WTC11 (cell line): ENCODE measurements at regions not wholly inside any gene's neighbourhood (a gene's known extent, or its start where the extent isn't known, plus 50 kb on each side); places are given as distances from the start of the nearest gene placed in this dataset.

ENCODE experiments used
- ATAC-seq: fragments of 200-7000 bp; cut with Tn5 transposase; 2 replicates; pipeline ENCODE4 v1.10.0; 2021; ENCODE audit warnings: mild to moderate bottlenecking, moderate library complexity
- CTCF ChIA-PET: fragments of 300-600 bp; sonication (Branson Sonifier 250); formaldehyde crosslinking; loops from one replicate; lab custom pipeline; 2021; ENCODE audit warnings: antibody characterized with exemption; lab: Charles Lee
- POLR2A ChIA-PET: fragments of 350-600 bp; sonication (Branson Sonifier 250); formaldehyde crosslinking; loops from one replicate; lab custom pipeline; 2021; ENCODE audit warnings: antibody characterized with exemption; lab: Charles Lee
- DNase-seq: peaks from one replicate; pipeline ENCODE4 v3.0.0; 2021; ENCODE audit warnings: low spot score
- H3K27ac Mint-ChIP-seq: 2 replicates; pipeline ENCODE4 v1.8.0; 2021; ENCODE audit warnings: mixed read lengths
- H3K27me3 Mint-ChIP-seq: 2 replicates; pipeline ENCODE4 v1.8.0; 2021; ENCODE audit warnings: low read depth, mild to moderate bottlenecking, moderate library complexity, mixed read lengths
- H3K36me3 Mint-ChIP-seq: 2 replicates; pipeline ENCODE4 v1.8.0; 2021; ENCODE audit warnings: mixed read lengths
- H3K4me1 Mint-ChIP-seq: 2 replicates; pipeline ENCODE4 v1.8.0; 2022; ENCODE audit warnings: mixed read lengths
- H3K4me3 Mint-ChIP-seq: 2 replicates; pipeline ENCODE4 v1.8.0; 2021; ENCODE audit warnings: mild to moderate bottlenecking, moderate library complexity, mixed read lengths
- H3K9me3 Mint-ChIP-seq: 2 replicates; pipeline ENCODE4 v1.8.0; 2021; ENCODE audit warnings: mixed read lengths
- ARID4B ChIP-seq: sonication (generic); formaldehyde crosslinking; IDR thresholded peaks from 2 replicates; pipeline ENCODE4 v1.8.0; 2023; ENCODE audit warnings: missing genetic modification reagents, mild to moderate bottlenecking, borderline replicate concordance
- ATF1 ChIP-seq: sonication (generic); formaldehyde crosslinking; IDR thresholded peaks from 2 replicates; pipeline ENCODE4 v1.8.1; 2023; ENCODE audit warnings: mild to moderate bottlenecking, moderate library complexity, missing genetic modification reagents
- ATF2 ChIP-seq: sonication (generic); formaldehyde crosslinking; IDR thresholded peaks from 2 replicates; pipeline ENCODE4 v1.8.1; 2022; ENCODE audit warnings: low read depth, missing genetic modification reagents, borderline replicate concordance
- E2F1 ChIP-seq: sonication (generic); formaldehyde crosslinking; IDR thresholded peaks from 2 replicates; pipeline ENCODE4 v1.8.0; 2022; ENCODE audit warnings: mild to moderate bottlenecking, missing genetic modification reagents
- FOXJ3 ChIP-seq: sonication (generic); formaldehyde crosslinking; IDR thresholded peaks from 2 replicates; pipeline ENCODE4 v1.9.0; 2021; ENCODE audit warnings: missing genetic modification reagents, mild to moderate bottlenecking, borderline replicate concordance
- IRF2 ChIP-seq: sonication (generic); formaldehyde crosslinking; IDR thresholded peaks from 2 replicates; pipeline ENCODE4 v1.8.0; 2022; ENCODE audit warnings: low read depth, missing genetic modification reagents, borderline replicate concordance
- JUN ChIP-seq: sonication (generic); formaldehyde crosslinking; IDR thresholded peaks from 2 replicates; pipeline ENCODE4 v1.8.0; 2023; ENCODE audit warnings: mild to moderate bottlenecking, missing genetic modification reagents
- MYBL2 ChIP-seq: sonication (generic); formaldehyde crosslinking; IDR thresholded peaks from 2 replicates; pipeline ENCODE4 v1.8.1; 2023; ENCODE audit warnings: mild to moderate bottlenecking, moderate library complexity, missing genetic modification reagents
- SOX15 ChIP-seq: fragments of 250-450 bp; sonication (Bioruptor Pico); IDR thresholded peaks from 2 replicates; pipeline ENCODE4 v1.9.0; 2021; ENCODE audit warnings: mild to moderate bottlenecking
- SP1 ChIP-seq: sonication (generic); formaldehyde crosslinking; conservative IDR thresholded peaks from 2 replicates; pipeline ENCODE4 v1.8.1; 2022; ENCODE audit warnings: missing genetic modification reagents
- ZNF317 ChIP-seq: sonication (generic); formaldehyde crosslinking; IDR thresholded peaks from 2 replicates; pipeline ENCODE4 v1.8.1; 2023; ENCODE audit warnings: low read depth, mild to moderate bottlenecking, moderate library complexity, missing genetic modification reagents, borderline replicate concordance
- ZNF425 ChIP-seq: fragments of 250-450 bp; sonication (Bioruptor Pico); conservative IDR thresholded peaks from 2 replicates; pipeline ENCODE4 v1.9.0; 2021; ENCODE audit warnings: mild to moderate bottlenecking
- TF ChIP-seq, protein P1 (sequence below): sonication (generic); formaldehyde crosslinking; conservative IDR thresholded peaks from 2 replicates; pipeline ENCODE4 v1.8.1; 2022; ENCODE audit warnings: mild to moderate bottlenecking, missing genetic modification reagents
- TF ChIP-seq, protein P2 (sequence below): sonication (generic); formaldehyde crosslinking; conservative IDR thresholded peaks from 2 replicates; pipeline ENCODE4 v1.8.1; 2023; ENCODE audit warnings: mild to moderate bottlenecking, low read depth, missing genetic modification reagents, moderate library complexity
- TF ChIP-seq, protein P3 (sequence below): fragments of 250-450 bp; sonication (Bioruptor Pico); IDR thresholded peaks from 2 replicates; pipeline ENCODE4 v1.8.0; 2021; ENCODE audit warnings: mild to moderate bottlenecking
- TF ChIP-seq, protein P4 (sequence below): sonication (generic); formaldehyde crosslinking; IDR thresholded peaks from 2 replicates; pipeline ENCODE4 v1.8.1; 2023; ENCODE audit warnings: mild to moderate bottlenecking, missing genetic modification reagents, moderate library complexity

DNA sequence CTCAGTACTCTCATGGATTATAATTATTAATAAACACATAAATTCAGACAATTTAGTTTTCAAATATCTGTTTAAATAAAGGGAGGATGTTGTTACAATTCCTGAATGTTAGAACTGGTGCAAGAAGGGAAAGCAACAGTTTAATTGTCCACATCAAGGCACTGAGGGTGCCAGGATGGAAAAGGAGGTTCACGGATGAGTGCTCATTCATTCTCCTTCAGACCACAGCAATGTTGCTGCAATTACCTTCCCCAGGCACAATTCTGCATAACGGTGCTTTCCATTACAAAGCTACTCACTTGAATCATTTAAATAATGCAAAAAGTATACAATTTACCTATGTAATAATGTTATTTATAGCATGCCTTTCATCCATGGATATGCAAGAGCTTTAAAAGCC lies 52.3 kb upstream of the COG2 start (continued):
- TF ChIP-seq, protein P1, sequence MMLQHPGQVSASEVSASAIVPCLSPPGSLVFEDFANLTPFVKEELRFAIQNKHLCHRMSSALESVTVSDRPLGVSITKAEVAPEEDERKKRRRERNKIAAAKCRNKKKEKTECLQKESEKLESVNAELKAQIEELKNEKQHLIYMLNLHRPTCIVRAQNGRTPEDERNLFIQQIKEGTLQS (CRISPR knock-in tag), result no peak
- TF ChIP-seq ZNF317 (CRISPR knock-in tag) (no peak), FOXJ3 (CRISPR knock-in tag) (no peak), MYBL2 (no peak), SOX15 (CRISPR knock-in tag) (no peak)
- TF ChIP-seq, protein P2, sequence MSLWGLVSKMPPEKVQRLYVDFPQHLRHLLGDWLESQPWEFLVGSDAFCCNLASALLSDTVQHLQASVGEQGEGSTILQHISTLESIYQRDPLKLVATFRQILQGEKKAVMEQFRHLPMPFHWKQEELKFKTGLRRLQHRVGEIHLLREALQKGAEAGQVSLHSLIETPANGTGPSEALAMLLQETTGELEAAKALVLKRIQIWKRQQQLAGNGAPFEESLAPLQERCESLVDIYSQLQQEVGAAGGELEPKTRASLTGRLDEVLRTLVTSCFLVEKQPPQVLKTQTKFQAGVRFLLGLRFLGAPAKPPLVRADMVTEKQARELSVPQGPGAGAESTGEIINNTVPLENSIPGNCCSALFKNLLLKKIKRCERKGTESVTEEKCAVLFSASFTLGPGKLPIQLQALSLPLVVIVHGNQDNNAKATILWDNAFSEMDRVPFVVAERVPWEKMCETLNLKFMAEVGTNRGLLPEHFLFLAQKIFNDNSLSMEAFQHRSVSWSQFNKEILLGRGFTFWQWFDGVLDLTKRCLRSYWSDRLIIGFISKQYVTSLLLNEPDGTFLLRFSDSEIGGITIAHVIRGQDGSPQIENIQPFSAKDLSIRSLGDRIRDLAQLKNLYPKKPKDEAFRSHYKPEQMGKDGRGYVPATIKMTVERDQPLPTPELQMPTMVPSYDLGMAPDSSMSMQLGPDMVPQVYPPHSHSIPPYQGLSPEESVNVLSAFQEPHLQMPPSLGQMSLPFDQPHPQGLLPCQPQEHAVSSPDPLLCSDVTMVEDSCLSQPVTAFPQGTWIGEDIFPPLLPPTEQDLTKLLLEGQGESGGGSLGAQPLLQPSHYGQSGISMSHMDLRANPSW (CRISPR knock-in tag), result no peak

- peaks cover 7% of the 10 kb centered on the region for H3K36me3 Mint-ChIP-seq
- ChIA-PET CTCF (no interaction called here), POLR2A (no interaction called here)
- peaks cover 23% of the 10 kb centered on the region for H3K9me3 Mint-ChIP-seq
- peaks cover 5% of the 10 kb centered on the region for H3K27me3 Mint-ChIP-seq
- peaks cover 27% of the 10 kb centered on the region for H3K4me1 Mint-ChIP-seq
- ATAC-seq (no peak), DNase-seq (no peak)
- no peak overlapping the region for H3K4me3 Mint-ChIP-seq
- no peak overlapping the region for H3K27ac Mint-ChIP-seq
- TF ChIP-seq SP1 (CRISPR knock-in tag), result no peak
- no peak for TF ChIP-seq FOXJ3 (CRISPR knock-in tag)
- no peak for TF ChIP-seq ARID4B (CRISPR knock-in tag)
- no peak for TF ChIP-seq E2F1 (CRISPR knock-in tag)
- no peak for TF ChIP-seq ZNF425 (CRISPR knock-in tag)
- no peak for TF ChIP-seq ATF2 (CRISPR knock-in tag)
- TF ChIP-seq, protein P2 (CRISPR knock-in tag), result no peak
- no peak for TF ChIP-seq JUN (CRISPR knock-in tag)
- TF ChIP-seq ATF1 (CRISPR knock-in tag), result no peak
- TF ChIP-seq, protein P3, sequence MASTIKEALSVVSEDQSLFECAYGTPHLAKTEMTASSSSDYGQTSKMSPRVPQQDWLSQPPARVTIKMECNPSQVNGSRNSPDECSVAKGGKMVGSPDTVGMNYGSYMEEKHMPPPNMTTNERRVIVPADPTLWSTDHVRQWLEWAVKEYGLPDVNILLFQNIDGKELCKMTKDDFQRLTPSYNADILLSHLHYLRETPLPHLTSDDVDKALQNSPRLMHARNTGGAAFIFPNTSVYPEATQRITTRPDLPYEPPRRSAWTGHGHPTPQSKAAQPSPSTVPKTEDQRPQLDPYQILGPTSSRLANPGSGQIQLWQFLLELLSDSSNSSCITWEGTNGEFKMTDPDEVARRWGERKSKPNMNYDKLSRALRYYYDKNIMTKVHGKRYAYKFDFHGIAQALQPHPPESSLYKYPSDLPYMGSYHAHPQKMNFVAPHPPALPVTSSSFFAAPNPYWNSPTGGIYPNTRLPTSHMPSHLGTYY (CRISPR knock-in tag), result no peak
- no peak for TF ChIP-seq IRF2 (CRISPR knock-in tag)
- TF ChIP-seq, protein P4, sequence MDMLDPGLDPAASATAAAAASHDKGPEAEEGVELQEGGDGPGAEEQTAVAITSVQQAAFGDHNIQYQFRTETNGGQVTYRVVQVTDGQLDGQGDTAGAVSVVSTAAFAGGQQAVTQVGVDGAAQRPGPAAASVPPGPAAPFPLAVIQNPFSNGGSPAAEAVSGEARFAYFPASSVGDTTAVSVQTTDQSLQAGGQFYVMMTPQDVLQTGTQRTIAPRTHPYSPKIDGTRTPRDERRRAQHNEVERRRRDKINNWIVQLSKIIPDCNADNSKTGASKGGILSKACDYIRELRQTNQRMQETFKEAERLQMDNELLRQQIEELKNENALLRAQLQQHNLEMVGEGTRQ (CRISPR knock-in tag), result no peak
Measured at GRCh38 chr1:230588323-230588746, 53.9 kb upstream of the COG2 start.
